ENCODE measurements at regions not wholly inside any gene's neighbourhood (a gene's known extent, or its start where the extent isn't known, plus 50 kb on each side); places are given as distances from the start of the nearest gene placed in this dataset.
A peak's percentile ranks its signal among the peaks of the same experiment; 100 is the strongest.

GRCh38 chr7:40935435-40935834 lies 767.5 kb downstream of the INHBA start:
- no peak overlapping the region for H3K27ac Mint-ChIP-seq (ENCODE audit: unreplicated experiment)
- no peak for TF ChIP-seq CTCF (IDR thresholded peaks at IDR 0.05)

GRCh38 chr7:40923626-40924025 lies 779.3 kb downstream of the INHBA start:
- TF ChIP-seq CTCF (IDR thresholded peaks at IDR 0.05): no peak
- no peak overlapping the region for H3K4me3 Mint-ChIP-seq (ENCODE audit: unreplicated experiment)
- H3K36me3 Mint-ChIP-seq (ENCODE audit: low read depth): peaks cover 4% of the 10 kb centered on the region
- DNase-seq (ENCODE audit: low spot score): no peak
- peaks cover 32% of the 10 kb centered on the region for H3K4me1 Mint-ChIP-seq (ENCODE audit: low read depth)
- H3K9me3 Mint-ChIP-seq (ENCODE audit: low read depth): peaks cover 10% of the 10 kb centered on the region
- H3K27ac Mint-ChIP-seq (ENCODE audit: unreplicated experiment): no peak overlapping the region
- H3K27me3 Mint-ChIP-seq (ENCODE audit: low read depth): no peaks in the 10 kb centered on the region

More at GRCh38 chr7:40935435-40935834, 767.5 kb downstream of the INHBA start:
- Mint-ChIP-seq H3K4me1 (ENCODE audit: low read depth) (no peaks in the 10 kb centered on the region), H3K27me3 (ENCODE audit: low read depth) (no peaks in the 10 kb centered on the region), H3K4me3 (ENCODE audit: unreplicated experiment) (no peak overlapping the region), H3K36me3 (ENCODE audit: low read depth) (peaks cover 4% of the 10 kb centered on the region), H3K9me3 (ENCODE audit: low read depth) (peaks cover 32% of the 10 kb centered on the region)
- DNase-seq (ENCODE audit: low spot score): no peak

- Mint-ChIP-seq H3K4me3 (ENCODE audit: unreplicated experiment) (no peak overlapping the region), H3K27me3 (ENCODE audit: low read depth) (no peaks in the 10 kb centered on the region), H3K27ac (ENCODE audit: unreplicated experiment) (peak overlapping the region; percentile 34), H3K4me1 (ENCODE audit: low read depth) (peaks cover 39% of the 10 kb centered on the region), H3K36me3 (ENCODE audit: low read depth) (peaks cover 1% of the 10 kb centered on the region), H3K9me3 (ENCODE audit: low read depth) (peaks cover 6% of the 10 kb centered on the region)
- no peak for TF ChIP-seq CTCF (IDR thresholded peaks at IDR 0.05)
- DNase-seq (ENCODE audit: low spot score): no peak
Observed at GRCh38 chr7:40922316-40922670, 780.6 kb downstream of the INHBA start.

- Mint-ChIP-seq H3K27me3 (ENCODE audit: low read depth) (no peaks in the 10 kb centered on the region), H3K27ac (ENCODE audit: unreplicated experiment) (peak overlapping the region; percentile 34), H3K9me3 (ENCODE audit: low read depth) (peaks cover 6% of the 10 kb centered on the region), H3K4me3 (ENCODE audit: unreplicated experiment) (no peak overlapping the region), H3K4me1 (ENCODE audit: low read depth) (peaks cover 39% of the 10 kb centered on the region), H3K36me3 (ENCODE audit: low read depth) (peaks cover 1% of the 10 kb centered on the region)
- no peak for DNase-seq (ENCODE audit: low spot score)
- no peak for TF ChIP-seq CTCF (IDR thresholded peaks at IDR 0.05)
Observed at GRCh38 chr7:40921589-40922315, 781.1 kb downstream of the INHBA start.

GRCh38 chr7:40918701-40919271 lies 784.0 kb downstream of the SUGCT start:
- Mint-ChIP-seq H3K4me1 (ENCODE audit: low read depth) (peaks cover 39% of the 10 kb centered on the region), H3K4me3 (ENCODE audit: unreplicated experiment) (no peak overlapping the region), H3K36me3 (ENCODE audit: low read depth) (peaks cover 1% of the 10 kb centered on the region), H3K27me3 (ENCODE audit: low read depth) (no peaks in the 10 kb centered on the region), H3K9me3 (ENCODE audit: low read depth) (peaks cover 3% of the 10 kb centered on the region), H3K27ac (ENCODE audit: unreplicated experiment) (peak overlapping the region; percentile 91)
- DNase-seq (ENCODE audit: low spot score): no peak
- TF ChIP-seq CTCF (IDR thresholded peaks at IDR 0.05): peak; percentile 18
